HG03039 (cell line): ENCODE measurements at regions not wholly inside any gene's neighbourhood (a gene's known extent, or its start where the extent isn't known, plus 50 kb on each side); places are given as distances from the start of the nearest gene placed in this dataset.

Experiments used
- ATAC-seq: cut with Tn5 transposase; IDR thresholded peaks from one replicate; pipeline ENCODE4 v1.9.1; 2021; ENCODE audit warnings: mild to moderate bottlenecking, moderate library complexity; ENCODE audit not compliant: unreplicated experiment

- ATAC-seq: no peak
Observed at GRCh38 chr15:31151301-31152233, 50.0 kb upstream of the TRPM1 start.

GRCh38 chr15:31153531-31153930, 52.0 kb upstream of the TRPM1 start:
- ATAC-seq: no peak

- ATAC-seq: no peak
Observed at GRCh38 chr15:31155151-31155550, 53.6 kb upstream of the TRPM1 start.

- ATAC-seq: no peak
Observed at GRCh38 chr15:31156226-31156625, 54.7 kb upstream of the TRPM1 start.

- ATAC-seq: no peak
Observed at GRCh38 chr15:31156808-31157207, 55.3 kb upstream of the TRPM1 start.

GRCh38 chr15:31157644-31158069, 56.1 kb upstream of the TRPM1 start:
- ATAC-seq: no peak

- no peak for ATAC-seq
Observed at GRCh38 chr15:31158858-31159569, 57.5 kb upstream of the TRPM1 start.

- ATAC-seq: no peak
Observed at GRCh38 chr15:31159837-31160236, 58.3 kb upstream of the TRPM1 start.

GRCh38 chr15:31160297-31160696, 58.8 kb upstream of the TRPM1 start:
- ATAC-seq: no peak

- no peak for ATAC-seq
Observed at GRCh38 chr15:31160740-31161495, 59.4 kb upstream of the TRPM1 start.

GRCh38 chr15:31161951-31162350, 60.4 kb upstream of the TRPM1 start:
- ATAC-seq: no peak

- no peak for ATAC-seq
Observed at GRCh38 chr15:31162721-31163510, 61.4 kb upstream of the TRPM1 start.

GRCh38 chr15:31163769-31164572, 62.4 kb upstream of the TRPM1 start:
- no peak for ATAC-seq

GRCh38 chr15:31164573-31164912, 63.0 kb upstream of the TRPM1 start:
- ATAC-seq: no peak

GRCh38 chr15:31169558-31169957, 68.0 kb upstream of the TRPM1 start:
- no peak for ATAC-seq

GRCh38 chr15:31171731-31172130, 70.2 kb upstream of the TRPM1 start:
- no peak for ATAC-seq

GRCh38 chr15:31172606-31173005, 71.1 kb upstream of the TRPM1 start:
- ATAC-seq: no peak

- ATAC-seq: no peak
Observed at GRCh38 chr15:31173790-31174450, 72.4 kb upstream of the TRPM1 start.

- no peak for ATAC-seq
Observed at GRCh38 chr15:31175484-31175883, 74.0 kb upstream of the TRPM1 start.
